Mesothelial cell of epicardium (in vitro differentiated cells): ENCODE measurements at regions not wholly inside any gene's neighbourhood (a gene's known extent, or its start where the extent isn't known, plus 50 kb on each side); places are given as distances from the start of the nearest gene placed in this dataset.
"Not testable (repeated sequence)": the region's sequence is repeated elsewhere in the genome, so short reads cannot be mapped to it uniquely, and the experiment has no call there.

Experiments
- DNase-seq, 2 experiments: peaks; one replicate each; pipeline ENCODE4 v3.0.0; 2021; ENCODE audit warnings: low spot score in 2 of 2; ENCODE audit not compliant: unreplicated experiment in 2 of 2
- H3K27ac Mint-ChIP-seq: 2 replicates; pipeline ENCODE4 v1.8.0; 2021; ENCODE audit warnings: mixed read lengths
- H3K27me3 Mint-ChIP-seq: 2 replicates; pipeline ENCODE4 v1.8.0; 2021; ENCODE audit warnings: low read depth, mixed read lengths
- H3K36me3 Mint-ChIP-seq: 2 replicates; pipeline ENCODE4 v1.8.0; 2021; ENCODE audit warnings: mixed read lengths
- H3K4me1 Mint-ChIP-seq: 2 replicates; pipeline ENCODE4 v1.8.0; 2021; ENCODE audit warnings: mixed read lengths
- H3K4me3 Mint-ChIP-seq: 2 replicates; pipeline ENCODE4 v1.8.0; 2021; ENCODE audit warnings: mild to moderate bottlenecking, moderate library complexity, mixed read lengths
- H3K9me3 Mint-ChIP-seq: 2 replicates; pipeline ENCODE4 v1.8.0; 2021; ENCODE audit warnings: mixed read lengths
- TF ChIP-seq, protein P1 (sequence below): fragments of 200-600 bp; sonication (generic); IDR thresholded peaks from one replicate; pipeline ENCODE4 v1.5.0; 2021; ENCODE audit warnings: antibody characterized with exemption; ENCODE audit not compliant: unreplicated experiment

DNA sequence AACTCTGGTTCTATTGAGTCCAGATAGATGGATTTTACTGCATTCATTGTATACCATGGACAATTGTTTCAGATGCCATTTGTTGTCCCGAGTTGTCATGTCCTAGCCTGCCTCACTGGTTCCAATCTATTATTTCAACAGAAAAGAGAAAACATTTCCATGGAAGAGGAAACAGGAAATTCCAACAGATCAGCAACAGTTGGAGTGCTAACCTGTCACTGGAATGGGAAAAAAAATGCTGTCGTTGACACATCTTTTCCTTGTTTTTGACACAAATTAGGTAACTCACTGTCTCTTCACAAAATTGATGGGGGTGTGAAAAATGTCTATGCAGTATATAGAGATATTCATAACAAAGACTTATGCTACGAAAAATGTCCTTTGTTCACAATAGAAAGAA lies 432.0 kb upstream of the TBL1XR1 start:
- no peaks in the 10 kb centered on the region for H3K27me3 Mint-ChIP-seq
- no peak overlapping the region for H3K27ac Mint-ChIP-seq
- peaks cover 23% of the 10 kb centered on the region for H3K9me3 Mint-ChIP-seq
- no peak overlapping the region for H3K4me3 Mint-ChIP-seq
- DNase-seq = no peak
- H3K36me3 Mint-ChIP-seq = peaks cover 2% of the 10 kb centered on the region
- TF ChIP-seq, protein P1, sequence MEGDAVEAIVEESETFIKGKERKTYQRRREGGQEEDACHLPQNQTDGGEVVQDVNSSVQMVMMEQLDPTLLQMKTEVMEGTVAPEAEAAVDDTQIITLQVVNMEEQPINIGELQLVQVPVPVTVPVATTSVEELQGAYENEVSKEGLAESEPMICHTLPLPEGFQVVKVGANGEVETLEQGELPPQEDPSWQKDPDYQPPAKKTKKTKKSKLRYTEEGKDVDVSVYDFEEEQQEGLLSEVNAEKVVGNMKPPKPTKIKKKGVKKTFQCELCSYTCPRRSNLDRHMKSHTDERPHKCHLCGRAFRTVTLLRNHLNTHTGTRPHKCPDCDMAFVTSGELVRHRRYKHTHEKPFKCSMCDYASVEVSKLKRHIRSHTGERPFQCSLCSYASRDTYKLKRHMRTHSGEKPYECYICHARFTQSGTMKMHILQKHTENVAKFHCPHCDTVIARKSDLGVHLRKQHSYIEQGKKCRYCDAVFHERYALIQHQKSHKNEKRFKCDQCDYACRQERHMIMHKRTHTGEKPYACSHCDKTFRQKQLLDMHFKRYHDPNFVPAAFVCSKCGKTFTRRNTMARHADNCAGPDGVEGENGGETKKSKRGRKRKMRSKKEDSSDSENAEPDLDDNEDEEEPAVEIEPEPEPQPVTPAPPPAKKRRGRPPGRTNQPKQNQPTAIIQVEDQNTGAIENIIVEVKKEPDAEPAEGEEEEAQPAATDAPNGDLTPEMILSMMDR = no peak
- peaks cover 4% of the 10 kb centered on the region for H3K4me1 Mint-ChIP-seq

DNA sequence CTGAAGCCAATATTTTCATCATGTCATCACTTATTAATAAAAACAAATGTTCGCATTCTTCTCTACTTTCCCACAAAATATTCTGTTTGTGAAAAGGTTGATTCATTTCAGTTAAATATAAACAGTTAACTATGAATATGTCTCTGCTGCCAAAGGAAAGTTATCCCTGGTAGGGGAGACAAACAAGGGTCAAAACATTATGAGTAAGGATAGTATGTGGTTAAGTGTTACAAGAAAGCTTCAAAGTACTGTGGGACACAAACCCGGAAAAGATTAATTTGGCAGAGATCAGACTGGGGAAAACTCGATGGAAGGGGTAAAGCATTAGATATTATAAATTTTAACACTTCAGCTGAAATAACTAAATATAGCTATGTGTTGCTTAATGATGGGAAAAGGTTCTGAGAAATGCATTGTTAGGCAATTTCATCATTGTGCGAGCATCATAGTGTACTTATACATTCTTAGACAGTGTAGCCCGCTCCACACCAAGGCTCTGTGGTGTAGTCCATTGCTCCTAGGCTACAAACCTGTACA lies 436.5 kb upstream of the TBL1XR1 start:
- H3K27ac Mint-ChIP-seq = no peak overlapping the region
- H3K9me3 Mint-ChIP-seq = peaks cover 27% of the 10 kb centered on the region
- H3K4me3 Mint-ChIP-seq = no peak overlapping the region
- TF ChIP-seq, protein P1 = no peak
- H3K36me3 Mint-ChIP-seq = peaks cover 11% of the 10 kb centered on the region
- no peaks in the 10 kb centered on the region for H3K27me3 Mint-ChIP-seq
- no peak for DNase-seq
- peaks cover 4% of the 10 kb centered on the region for H3K4me1 Mint-ChIP-seq

DNA sequence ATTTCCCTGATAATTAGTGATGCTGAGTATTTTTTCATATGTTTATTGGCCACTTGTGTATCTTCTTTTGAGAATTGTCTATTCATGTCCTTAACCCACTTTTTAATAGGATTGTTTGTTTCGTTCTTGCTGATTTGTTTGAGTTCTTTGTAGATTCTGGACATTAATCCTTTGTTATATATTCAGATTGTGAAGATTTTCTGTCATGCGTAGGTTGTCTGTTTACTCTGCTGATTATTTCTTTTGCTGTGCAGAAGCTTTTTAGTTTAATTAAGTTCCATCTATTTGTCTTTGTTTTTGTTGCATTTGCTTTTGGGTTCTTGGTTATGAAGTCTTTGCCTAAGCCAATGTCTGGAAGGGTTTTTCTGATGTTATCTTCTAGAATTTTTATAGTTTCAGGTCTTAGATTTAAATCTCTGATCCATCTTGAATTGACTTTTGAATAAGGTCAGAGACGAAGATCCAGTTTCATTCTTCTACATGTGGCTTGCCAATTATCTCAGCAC lies 438.4 kb upstream of the TBL1XR1 start:
- H3K4me1 Mint-ChIP-seq, H3K27me3 Mint-ChIP-seq, H3K4me3 Mint-ChIP-seq, H3K27ac Mint-ChIP-seq, DNase-seq: not testable (repeated sequence)
- Mint-ChIP-seq H3K36me3 (peaks cover 13% of the 10 kb centered on the region), H3K9me3 (peaks cover 36% of the 10 kb centered on the region)

DNA sequence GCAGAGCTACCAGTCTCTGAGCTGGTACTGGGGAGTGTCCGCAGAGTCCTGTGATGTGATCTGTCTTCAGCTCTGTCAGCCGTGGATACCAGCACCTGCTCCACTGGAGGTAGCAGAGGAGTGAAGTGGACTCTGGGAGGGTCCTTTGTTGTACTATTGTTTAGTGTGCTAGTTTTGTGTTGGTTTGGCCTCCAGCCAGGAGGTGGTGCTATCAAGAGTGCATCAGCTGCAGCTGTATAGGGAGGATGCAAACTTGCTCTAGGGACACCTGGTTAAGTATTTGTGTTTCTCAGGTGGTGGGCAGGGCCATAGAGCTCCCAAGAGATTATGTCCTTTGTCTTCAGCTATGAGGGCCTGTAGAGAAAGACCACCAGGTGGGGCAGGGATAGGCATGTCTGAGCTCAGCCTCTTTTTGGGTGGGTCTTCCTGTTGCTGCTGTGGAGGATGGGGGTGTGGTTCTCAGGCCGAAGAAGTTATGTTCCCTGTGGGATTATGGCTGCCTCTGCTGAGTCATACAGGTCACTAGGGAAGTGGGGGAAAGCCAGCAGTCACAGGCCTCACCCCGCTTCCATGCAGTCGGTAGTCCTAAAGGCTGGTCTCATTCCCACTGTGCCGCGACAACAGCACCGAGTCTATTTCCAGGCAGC lies 443.2 kb upstream of the TBL1XR1 start:
- Mint-ChIP-seq H3K4me3 (no peak overlapping the region), H3K27ac (no peak overlapping the region), H3K36me3 (peaks cover 13% of the 10 kb centered on the region), H3K4me1 (peaks cover 21% of the 10 kb centered on the region), H3K27me3 (no peaks in the 10 kb centered on the region), H3K9me3 (peaks cover 29% of the 10 kb centered on the region)
- TF ChIP-seq, protein P1 = no peak
- DNase-seq = no peak

DNA sequence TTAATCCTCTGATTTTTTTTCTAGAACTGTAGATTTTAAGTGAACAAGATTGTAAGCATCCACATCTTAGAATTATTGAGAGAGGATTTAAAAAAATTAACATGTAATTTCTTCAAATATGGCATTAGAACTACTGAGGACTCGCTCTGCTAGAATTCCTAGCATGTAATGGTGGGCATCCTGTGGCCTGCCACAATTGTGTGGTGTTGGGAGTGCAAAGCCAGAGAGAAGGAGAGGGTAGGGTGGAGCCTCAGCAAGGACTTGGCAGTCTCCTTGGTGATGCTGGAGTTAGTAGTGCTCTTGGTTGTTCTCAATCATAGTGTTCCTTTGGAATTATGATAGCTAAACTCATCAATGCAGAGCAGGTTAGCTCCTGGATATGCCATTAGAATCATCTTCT lies 443.9 kb upstream of the TBL1XR1 start:
- Mint-ChIP-seq H3K9me3 (peaks cover 21% of the 10 kb centered on the region), H3K4me3 (no peak overlapping the region), H3K4me1 (peaks cover 21% of the 10 kb centered on the region), H3K36me3 (peaks cover 6% of the 10 kb centered on the region), H3K27ac (no peak overlapping the region), H3K27me3 (no peaks in the 10 kb centered on the region)
- DNase-seq = no peak
- TF ChIP-seq, protein P1 = no peak

DNA sequence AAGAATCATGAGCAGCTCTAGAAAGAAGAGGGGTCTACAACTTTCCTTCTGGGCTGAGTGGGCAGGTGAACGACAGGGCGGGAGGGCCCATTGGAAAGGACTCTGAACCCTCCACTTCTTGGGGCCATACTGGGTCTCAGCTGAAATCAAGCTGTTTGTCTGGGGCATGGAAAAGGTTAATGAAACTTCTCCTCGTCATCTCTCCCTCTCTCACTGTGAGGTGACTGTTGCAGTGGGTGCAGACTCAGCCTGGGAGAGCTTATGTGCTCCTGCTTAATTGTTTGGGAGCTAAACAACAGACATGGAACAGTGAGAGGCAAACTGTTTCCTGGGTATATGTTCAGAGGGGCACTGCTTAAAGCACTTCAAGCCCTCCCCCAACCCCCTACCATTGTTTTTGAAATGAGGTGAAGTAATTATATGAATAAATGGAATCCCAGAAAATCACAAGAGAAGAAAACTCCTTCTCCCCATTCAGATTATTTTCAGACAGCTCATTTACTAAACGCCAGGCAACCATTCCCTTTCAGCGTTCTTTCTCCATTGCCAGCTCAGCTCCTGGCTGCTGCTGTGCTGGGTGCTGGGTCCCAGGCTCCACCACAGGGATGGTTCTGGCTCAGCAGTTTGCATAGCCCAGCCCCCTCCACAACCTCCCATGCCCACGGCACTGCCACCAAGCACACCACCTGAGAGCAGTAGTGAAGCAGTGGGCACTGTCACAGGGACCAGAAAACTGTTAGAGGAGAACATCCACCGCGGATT lies 444.9 kb upstream of the TBL1XR1 start:
- no peak for DNase-seq
- Mint-ChIP-seq H3K36me3 (peaks cover 3% of the 10 kb centered on the region), H3K4me1 (peaks cover 21% of the 10 kb centered on the region), H3K27ac (peak overlapping the region; percentile 14), H3K27me3 (no peaks in the 10 kb centered on the region), H3K4me3 (no peak overlapping the region), H3K9me3 (peaks cover 14% of the 10 kb centered on the region)
- TF ChIP-seq, protein P1 = no peak
